ENCODE measurements at regions not wholly inside any gene's neighbourhood (a gene's known extent, or its start where the extent isn't known, plus 50 kb on each side); places are given as distances from the start of the nearest gene placed in this dataset.

DNA sequence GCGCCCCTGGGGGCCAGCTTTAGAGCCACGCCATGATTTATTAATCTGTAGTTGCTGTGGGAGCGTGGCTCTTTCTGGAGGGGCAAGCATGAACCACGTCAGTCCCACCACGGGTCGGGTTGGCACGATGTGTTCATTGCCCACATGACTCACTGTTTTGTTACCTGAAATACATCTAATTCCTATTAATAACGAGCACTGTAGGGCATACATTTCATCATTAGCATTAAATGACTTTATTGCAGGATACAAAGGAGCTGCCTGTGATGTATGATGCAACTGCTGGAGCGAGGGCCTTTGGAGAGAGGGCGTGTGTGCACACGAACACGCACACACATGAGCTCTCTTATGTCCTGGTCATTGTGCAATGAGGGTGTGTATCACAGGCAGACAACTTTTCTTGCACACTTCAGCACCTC, 127.0 kb downstream of the INHBB start:
- Histone ChIP-seq H3K36me3 (ENCODE audit: control insufficient read depth in 2 of 3, insufficient read depth in 3 of 3, low read length in 3 of 3) (no peaks in the 10 kb centered on the region), H3K4me3 (ENCODE audit: low read length in 3 of 3) (no peak overlapping the region), H3K9ac (ENCODE audit: low read length in 3 of 3) (no peak overlapping the region), H3K27me3 (ENCODE audit: control insufficient read depth, insufficient read depth, low read length) (no peaks in the 10 kb centered on the region), H3K9me3 (ENCODE audit: control insufficient read depth in 2 of 3, insufficient read depth in 1 of 3, low read length in 3 of 3) (peaks cover 0 to 9% (median 0%) of the 10 kb centered on the region in 3 donors), H3K4me1 (ENCODE audit: control insufficient read depth in 2 of 3, insufficient read depth in 2 of 3, low read depth in 1 of 3, low read length in 3 of 3) (no peaks in the 10 kb centered on the region), H3K27ac (ENCODE audit: low read depth in 2 of 2, low read length in 2 of 2) (no peak overlapping the region)
- intact Hi-C loops (cut with DNase I), result no loop called here
- TF ChIP-seq, protein P1, sequence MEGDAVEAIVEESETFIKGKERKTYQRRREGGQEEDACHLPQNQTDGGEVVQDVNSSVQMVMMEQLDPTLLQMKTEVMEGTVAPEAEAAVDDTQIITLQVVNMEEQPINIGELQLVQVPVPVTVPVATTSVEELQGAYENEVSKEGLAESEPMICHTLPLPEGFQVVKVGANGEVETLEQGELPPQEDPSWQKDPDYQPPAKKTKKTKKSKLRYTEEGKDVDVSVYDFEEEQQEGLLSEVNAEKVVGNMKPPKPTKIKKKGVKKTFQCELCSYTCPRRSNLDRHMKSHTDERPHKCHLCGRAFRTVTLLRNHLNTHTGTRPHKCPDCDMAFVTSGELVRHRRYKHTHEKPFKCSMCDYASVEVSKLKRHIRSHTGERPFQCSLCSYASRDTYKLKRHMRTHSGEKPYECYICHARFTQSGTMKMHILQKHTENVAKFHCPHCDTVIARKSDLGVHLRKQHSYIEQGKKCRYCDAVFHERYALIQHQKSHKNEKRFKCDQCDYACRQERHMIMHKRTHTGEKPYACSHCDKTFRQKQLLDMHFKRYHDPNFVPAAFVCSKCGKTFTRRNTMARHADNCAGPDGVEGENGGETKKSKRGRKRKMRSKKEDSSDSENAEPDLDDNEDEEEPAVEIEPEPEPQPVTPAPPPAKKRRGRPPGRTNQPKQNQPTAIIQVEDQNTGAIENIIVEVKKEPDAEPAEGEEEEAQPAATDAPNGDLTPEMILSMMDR (IDR thresholded peaks at IDR 0.05; ENCODE audit: borderline replicate concordance, extremely low read depth, insufficient read depth), result no peak
- FAIRE-seq, result no peak
- DNase-seq, result peak in 1 of 5 donors; percentile 8

DNA sequence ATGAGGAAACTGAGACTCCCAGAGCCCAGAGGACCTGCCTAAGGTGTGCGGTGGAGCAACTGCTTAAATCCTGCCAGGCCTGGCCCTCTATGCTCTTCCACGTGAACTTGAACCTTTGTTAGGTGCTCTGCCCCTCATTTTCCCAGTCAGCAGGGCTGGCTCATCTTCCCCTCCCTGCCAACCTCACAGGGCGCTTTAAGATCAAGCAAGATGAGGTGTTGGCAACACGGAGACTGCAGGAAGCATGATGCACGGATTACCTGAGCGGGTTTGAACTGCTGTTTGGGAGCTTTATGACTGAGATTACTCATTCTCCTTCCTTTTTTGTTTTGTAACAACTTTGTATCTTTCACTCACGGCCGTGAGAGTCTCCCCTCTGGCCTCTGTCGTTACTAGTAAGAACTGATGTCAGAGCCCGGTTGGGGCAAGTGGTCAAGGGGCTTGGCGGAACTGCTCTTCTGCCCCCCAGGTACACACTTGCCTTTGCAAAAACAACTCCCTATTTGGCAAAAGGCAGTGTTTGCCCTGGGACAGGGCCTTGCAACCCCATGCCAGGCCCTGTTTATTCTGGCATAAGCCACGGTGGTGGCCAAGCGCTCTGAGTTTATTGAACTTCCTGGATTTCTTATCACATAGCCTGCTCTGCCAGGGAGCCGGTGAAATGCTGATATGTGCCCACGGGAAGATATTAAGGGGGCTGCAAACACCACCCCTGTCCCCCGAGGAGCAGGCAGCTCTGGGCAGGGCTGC, 127.8 kb downstream of the INHBB start:
- H3K27ac ChIP-seq (ENCODE audit: low read depth in 2 of 2, low read length in 2 of 2), result no peak overlapping the region
- H3K4me1 ChIP-seq (ENCODE audit: control insufficient read depth in 2 of 3, insufficient read depth in 2 of 3, low read depth in 1 of 3, low read length in 3 of 3), result no peaks in the 10 kb centered on the region
- H3K36me3 ChIP-seq (ENCODE audit: control insufficient read depth in 2 of 3, insufficient read depth in 3 of 3, low read length in 3 of 3), result no peaks in the 10 kb centered on the region
- peaks cover 0 to 9% (median 0%) of the 10 kb centered on the region in 3 donors for H3K9me3 ChIP-seq (ENCODE audit: control insufficient read depth in 2 of 3, insufficient read depth in 1 of 3, low read length in 3 of 3)
- peak in 1 of 5 donors; percentile 16 for DNase-seq
- TF ChIP-seq, protein P1 (IDR thresholded peaks at IDR 0.05; ENCODE audit: borderline replicate concordance, extremely low read depth, insufficient read depth), result no peak
- no peak overlapping the region for H3K4me3 ChIP-seq (ENCODE audit: low read length in 3 of 3)
- no peak for FAIRE-seq
- H3K27me3 ChIP-seq (ENCODE audit: control insufficient read depth, insufficient read depth, low read length), result no peaks in the 10 kb centered on the region
- H3K9ac ChIP-seq (ENCODE audit: low read length in 3 of 3), result no peak overlapping the region
- intact Hi-C loops (cut with DNase I), result no loop called here

DNA sequence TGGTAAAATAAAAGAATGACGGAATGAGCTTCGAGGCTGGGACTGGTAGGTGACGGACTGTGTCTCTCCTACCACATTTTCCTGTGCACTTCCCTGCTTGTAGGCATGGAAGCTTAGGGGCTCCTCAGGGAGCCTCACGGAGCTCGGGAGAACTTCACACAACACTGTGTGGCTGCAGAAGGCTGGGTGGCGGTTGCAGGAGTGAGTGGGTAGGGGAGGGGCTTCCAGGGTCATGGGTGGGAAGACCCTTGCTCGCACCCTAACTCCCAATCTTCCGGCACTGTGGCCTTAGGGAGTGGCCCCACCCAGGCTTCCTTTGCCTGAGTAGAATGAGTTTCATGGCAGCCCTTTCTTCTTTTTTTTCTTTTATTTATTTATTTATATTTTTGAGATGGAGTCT, 128.6 kb downstream of the INHBB start:
- intact Hi-C loops (cut with DNase I), result no loop called here
- DNase-seq (peak in 1 of 5 donors; percentile 13), FAIRE-seq (no peak)
- TF ChIP-seq, protein P1 (IDR thresholded peaks at IDR 0.05; ENCODE audit: borderline replicate concordance, extremely low read depth, insufficient read depth), result no peak
- Histone ChIP-seq H3K27ac (ENCODE audit: low read depth in 2 of 2, low read length in 2 of 2) (no peak overlapping the region), H3K4me3 (ENCODE audit: low read length in 3 of 3) (no peak overlapping the region), H3K36me3 (ENCODE audit: control insufficient read depth in 2 of 3, insufficient read depth in 3 of 3, low read length in 3 of 3) (no peaks in the 10 kb centered on the region), H3K9ac (ENCODE audit: low read length in 3 of 3) (no peak overlapping the region), H3K4me1 (ENCODE audit: control insufficient read depth in 2 of 3, insufficient read depth in 2 of 3, low read depth in 1 of 3, low read length in 3 of 3) (no peaks in the 10 kb centered on the region), H3K9me3 (ENCODE audit: control insufficient read depth in 2 of 3, insufficient read depth in 1 of 3, low read length in 3 of 3) (peaks cover 0 to 9% (median 0%) of the 10 kb centered on the region in 3 donors), H3K27me3 (ENCODE audit: control insufficient read depth, insufficient read depth, low read length) (no peaks in the 10 kb centered on the region)

Measured in kidney (tissue), 13 donors.